ENCODE measurements at regions not wholly inside any gene's neighbourhood (a gene's known extent, or its start where the extent isn't known, plus 50 kb on each side); places are given as distances from the start of the nearest gene placed in this dataset.

DNA sequence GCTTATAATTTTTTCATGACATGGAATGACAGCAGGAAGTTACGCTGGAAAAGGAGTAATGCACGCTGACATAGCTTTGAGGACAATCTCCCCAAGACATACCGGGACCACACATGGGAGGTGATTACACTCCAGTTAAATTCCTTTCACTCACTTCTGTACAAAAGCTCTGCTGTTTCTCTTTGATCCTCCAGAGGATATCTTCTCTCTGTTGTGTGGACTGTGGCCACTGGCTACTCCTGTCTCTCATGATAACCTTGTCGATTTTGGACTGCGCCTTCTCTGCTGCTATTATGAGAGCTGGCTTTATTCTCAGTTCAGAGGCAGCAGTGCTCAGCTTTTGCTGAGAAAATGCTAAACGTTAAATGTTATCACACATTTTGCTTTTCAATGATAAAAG is 464.6 kb downstream of the FGF9 start:
- TF ChIP-seq, protein P1, sequence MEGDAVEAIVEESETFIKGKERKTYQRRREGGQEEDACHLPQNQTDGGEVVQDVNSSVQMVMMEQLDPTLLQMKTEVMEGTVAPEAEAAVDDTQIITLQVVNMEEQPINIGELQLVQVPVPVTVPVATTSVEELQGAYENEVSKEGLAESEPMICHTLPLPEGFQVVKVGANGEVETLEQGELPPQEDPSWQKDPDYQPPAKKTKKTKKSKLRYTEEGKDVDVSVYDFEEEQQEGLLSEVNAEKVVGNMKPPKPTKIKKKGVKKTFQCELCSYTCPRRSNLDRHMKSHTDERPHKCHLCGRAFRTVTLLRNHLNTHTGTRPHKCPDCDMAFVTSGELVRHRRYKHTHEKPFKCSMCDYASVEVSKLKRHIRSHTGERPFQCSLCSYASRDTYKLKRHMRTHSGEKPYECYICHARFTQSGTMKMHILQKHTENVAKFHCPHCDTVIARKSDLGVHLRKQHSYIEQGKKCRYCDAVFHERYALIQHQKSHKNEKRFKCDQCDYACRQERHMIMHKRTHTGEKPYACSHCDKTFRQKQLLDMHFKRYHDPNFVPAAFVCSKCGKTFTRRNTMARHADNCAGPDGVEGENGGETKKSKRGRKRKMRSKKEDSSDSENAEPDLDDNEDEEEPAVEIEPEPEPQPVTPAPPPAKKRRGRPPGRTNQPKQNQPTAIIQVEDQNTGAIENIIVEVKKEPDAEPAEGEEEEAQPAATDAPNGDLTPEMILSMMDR (conservative IDR thresholded peaks at IDR 0.05; ENCODE audit: low read depth, low read length), result no peak
- TF ChIP-seq EZH2phosphoT487 (IDR thresholded peaks at IDR 0.05; ENCODE audit: borderline replicate concordance, low read length), result no peak
- no peak for TF ChIP-seq EZH2 (IDR thresholded peaks at IDR 0.05; ENCODE audit: low read length, unreplicated experiment)
